ENCODE measurements at regions not wholly inside any gene's neighbourhood (a gene's known extent, or its start where the extent isn't known, plus 50 kb on each side); places are given as distances from the start of the nearest gene placed in this dataset.
"Not testable (repeated sequence)": the region's sequence is repeated elsewhere in the genome, so short reads cannot be mapped to it uniquely, and the experiment has no call there.

DNA sequence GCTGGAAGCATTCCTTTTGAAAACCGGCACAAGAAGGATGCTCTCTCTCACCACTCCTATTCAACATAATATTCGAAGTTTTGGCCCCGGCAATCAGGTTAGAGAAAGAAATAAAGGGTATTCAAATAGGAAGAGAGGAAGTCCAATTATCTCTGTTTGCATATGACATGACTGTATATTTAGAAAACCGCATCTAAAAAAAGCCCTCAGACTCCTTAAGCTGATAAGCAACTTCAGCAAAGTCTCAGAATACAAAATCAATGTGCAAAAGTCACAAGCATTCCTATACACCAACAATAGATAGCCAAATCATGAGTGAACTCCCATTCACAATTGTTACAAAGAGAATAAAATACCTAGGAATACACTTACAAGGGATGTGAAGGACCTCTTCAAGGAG, 93.1 kb upstream of the ADAMTS9 start:
- TF ChIP-seq, protein P1, sequence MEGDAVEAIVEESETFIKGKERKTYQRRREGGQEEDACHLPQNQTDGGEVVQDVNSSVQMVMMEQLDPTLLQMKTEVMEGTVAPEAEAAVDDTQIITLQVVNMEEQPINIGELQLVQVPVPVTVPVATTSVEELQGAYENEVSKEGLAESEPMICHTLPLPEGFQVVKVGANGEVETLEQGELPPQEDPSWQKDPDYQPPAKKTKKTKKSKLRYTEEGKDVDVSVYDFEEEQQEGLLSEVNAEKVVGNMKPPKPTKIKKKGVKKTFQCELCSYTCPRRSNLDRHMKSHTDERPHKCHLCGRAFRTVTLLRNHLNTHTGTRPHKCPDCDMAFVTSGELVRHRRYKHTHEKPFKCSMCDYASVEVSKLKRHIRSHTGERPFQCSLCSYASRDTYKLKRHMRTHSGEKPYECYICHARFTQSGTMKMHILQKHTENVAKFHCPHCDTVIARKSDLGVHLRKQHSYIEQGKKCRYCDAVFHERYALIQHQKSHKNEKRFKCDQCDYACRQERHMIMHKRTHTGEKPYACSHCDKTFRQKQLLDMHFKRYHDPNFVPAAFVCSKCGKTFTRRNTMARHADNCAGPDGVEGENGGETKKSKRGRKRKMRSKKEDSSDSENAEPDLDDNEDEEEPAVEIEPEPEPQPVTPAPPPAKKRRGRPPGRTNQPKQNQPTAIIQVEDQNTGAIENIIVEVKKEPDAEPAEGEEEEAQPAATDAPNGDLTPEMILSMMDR (IDR thresholded peaks at IDR 0.05), result not testable (repeated sequence)
- TF ChIP-seq POLR2A (IDR thresholded peaks at IDR 0.05), result not testable (repeated sequence)
